ENCODE measurements at regions not wholly inside any gene's neighbourhood (a gene's known extent, or its start where the extent isn't known, plus 50 kb on each side); places are given as distances from the start of the nearest gene placed in this dataset.
"Not testable (repeated sequence)": the region's sequence is repeated elsewhere in the genome, so short reads cannot be mapped to it uniquely, and the experiment has no call there.

GRCh38 chr14:43140453-43140852 lies 1366.6 kb downstream of the FSCB start:
- no peak for ATAC-seq
- FAIRE-seq = no peak

DNA sequence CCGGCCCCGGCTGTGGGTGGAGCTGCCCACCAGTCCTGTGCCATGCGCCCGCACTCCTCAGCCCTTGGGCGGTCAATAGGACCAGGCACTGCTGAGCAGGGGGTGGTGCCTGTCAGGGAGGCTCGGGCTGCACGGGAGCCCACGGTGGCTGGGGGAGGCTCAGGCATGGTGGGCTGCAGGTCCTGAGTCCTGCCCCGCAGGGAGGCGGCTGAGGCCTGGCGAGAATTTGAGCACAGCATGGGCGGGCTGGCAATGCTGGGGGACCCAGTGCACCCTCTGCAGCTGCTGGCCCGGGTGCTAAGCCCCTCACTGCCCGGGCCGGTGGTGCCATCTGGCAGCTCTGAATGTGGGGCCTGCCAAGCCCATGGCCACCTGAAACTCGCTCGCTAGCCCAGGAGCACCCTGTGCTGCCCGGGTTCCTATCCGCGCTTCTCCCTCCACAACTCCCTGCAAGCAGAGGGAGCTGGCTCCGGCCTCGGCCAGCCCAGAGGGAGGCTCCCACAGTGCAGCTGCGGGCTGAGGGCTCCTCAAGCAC lies 1371.1 kb downstream of the FSCB start:
- TF ChIP-seq CBX8 (IDR thresholded peaks at IDR 0.05) (no peak), ZNF302 (CRISPR knock-in tag; IDR thresholded peaks at IDR 0.05) (no peak), TP53 (CRISPR knock-in tag; IDR thresholded peaks at IDR 0.05) (no peak), CHD4 (IDR thresholded peaks at IDR 0.05; ENCODE audit: borderline replicate concordance) (no peak), HDAC2 (IDR thresholded peaks at IDR 0.05) (no peak), RFX5 (IDR thresholded peaks at IDR 0.05) (no peak), E2F6 (IDR thresholded peaks at IDR 0.05; ENCODE audit: borderline replicate concordance, low read depth) (no peak)
- Histone ChIP-seq H3K4me1 (no peaks in the 10 kb centered on the region), H3K27ac (no peak overlapping the region), H3K4me2 (no peak overlapping the region), H3K4me3 (no peak overlapping the region), H3K9me3 (no peaks in the 10 kb centered on the region; the same call in 2 of the 3 replicates)
- WGBS (ENCODE audit: missing lambda C conversion rate) = 50% methylated on average over 16 of the region's 23 CpGs
- ChIA-PET POLR2A (no interaction called here), CTCF (no interaction called here)
- FAIRE-seq = no peak
- no peak for ATAC-seq
- DNase-seq (ENCODE audit: low read depth in 1 of 2, low spot score in 1 of 2) = no peak

More at GRCh38 chr14:43140453-43140852, 1366.6 kb downstream of the FSCB start:
- H3K9me3 ChIP-seq = no peaks in the 10 kb centered on the region; the same call in 2 of the 3 replicates
- ChIA-PET POLR2A (no interaction called here), CTCF (no interaction called here)
- H3K4me1 ChIP-seq = no peaks in the 10 kb centered on the region
- WGBS (ENCODE audit: missing lambda C conversion rate) = 39% methylated on average over 2 of the region's 2 CpGs
- DNase-seq (ENCODE audit: low read depth in 1 of 2, low spot score in 1 of 2) = no peak
- TF ChIP-seq NR3C1 (IDR thresholded peaks at IDR 0.05) = no peak
- TF ChIP-seq CEBPB (IDR thresholded peaks at IDR 0.05) = no peak
- TF ChIP-seq HEYL (CRISPR knock-in tag; IDR thresholded peaks at IDR 0.05) = no peak
- TF ChIP-seq KDM1A (IDR thresholded peaks at IDR 0.05; ENCODE audit: low read depth) = no peak
- TF ChIP-seq GATA3 (IDR thresholded peaks at IDR 0.05; ENCODE audit: borderline replicate concordance) = no peak
- H3K4me2 ChIP-seq = no peak overlapping the region
- H3K27ac ChIP-seq = no peak overlapping the region
- no peak overlapping the region for H3K4me3 ChIP-seq

GRCh38 chr14:43132441-43132840 lies 1374.6 kb downstream of the FSCB start:
- ATAC-seq (no peak), FAIRE-seq (no peak), DNase-seq (ENCODE audit: low read depth in 1 of 2, low spot score in 1 of 2) (no peak)
- TF ChIP-seq REST (IDR thresholded peaks at IDR 0.05) = no peak
- TF ChIP-seq RAD21 (conservative IDR thresholded peaks at IDR 0.05 in 1 of 2, IDR thresholded peaks at IDR 0.05 in 1 of 2) = no peak
- ChIA-PET POLR2A (no interaction called here), CTCF (no interaction called here)
- no peak overlapping the region for H3K4me2 ChIP-seq
- no peaks in the 10 kb centered on the region; the same call in 2 of the 3 replicates for H3K9me3 ChIP-seq
- no peaks in the 10 kb centered on the region for H3K4me1 ChIP-seq
- no peak overlapping the region for H3K4me3 ChIP-seq
- no peak overlapping the region for H3K27ac ChIP-seq
- 0% methylated on average over 1 of the region's 1 CpG for WGBS (ENCODE audit: missing lambda C conversion rate)

GRCh38 chr14:43128429-43128828 lies 1378.7 kb downstream of the FSCB start:
- DNase-seq (ENCODE audit: low read depth in 1 of 2, low spot score in 1 of 2); FAIRE-seq; H3K4me1 ChIP-seq; H3K9me3 ChIP-seq; ATAC-seq; H3K27ac ChIP-seq; H3K4me2 ChIP-seq; POLR2A ChIA-PET; CTCF ChIA-PET; H3K4me3 ChIP-seq: not testable (repeated sequence)
- 85% methylated on average over 1 of the region's 1 CpG for WGBS (ENCODE audit: missing lambda C conversion rate)

DNA sequence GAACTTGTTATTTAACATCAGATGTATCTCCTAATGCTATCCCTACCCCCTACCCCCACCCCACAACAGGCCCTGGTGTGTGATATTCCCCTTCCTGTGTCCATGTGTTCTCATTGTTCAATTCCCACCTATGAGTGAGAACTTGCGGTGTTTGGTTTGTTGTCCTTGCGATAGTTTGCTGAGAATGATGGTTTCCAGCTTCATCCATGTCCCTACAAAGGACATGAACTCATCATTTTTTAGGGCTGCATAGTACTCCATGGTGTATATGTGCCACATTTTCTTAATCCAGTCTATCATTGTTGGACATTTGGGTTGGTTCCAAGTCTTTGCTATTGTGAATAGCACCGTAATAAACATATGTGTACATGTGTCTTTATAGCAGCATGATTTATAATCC lies 1379.2 kb downstream of the FSCB start:
- H3K4me1 ChIP-seq; ATAC-seq; CTCF ChIA-PET; H3K4me2 ChIP-seq; FAIRE-seq; DNase-seq (ENCODE audit: low read depth in 1 of 2, low spot score in 1 of 2); H3K9me3 ChIP-seq; H3K27ac ChIP-seq; POLR2A ChIA-PET; H3K4me3 ChIP-seq: not testable (repeated sequence)
- WGBS (ENCODE audit: missing lambda C conversion rate) = 60% methylated on average over 3 of the region's 3 CpGs
